ENCODE measurements at regions not wholly inside any gene's neighbourhood (a gene's known extent, or its start where the extent isn't known, plus 50 kb on each side); places are given as distances from the start of the nearest gene placed in this dataset.

GRCh38 chrX:23504895-23505294, 162.4 kb upstream of the PRDX4 start:
- TF ChIP-seq, protein P1, sequence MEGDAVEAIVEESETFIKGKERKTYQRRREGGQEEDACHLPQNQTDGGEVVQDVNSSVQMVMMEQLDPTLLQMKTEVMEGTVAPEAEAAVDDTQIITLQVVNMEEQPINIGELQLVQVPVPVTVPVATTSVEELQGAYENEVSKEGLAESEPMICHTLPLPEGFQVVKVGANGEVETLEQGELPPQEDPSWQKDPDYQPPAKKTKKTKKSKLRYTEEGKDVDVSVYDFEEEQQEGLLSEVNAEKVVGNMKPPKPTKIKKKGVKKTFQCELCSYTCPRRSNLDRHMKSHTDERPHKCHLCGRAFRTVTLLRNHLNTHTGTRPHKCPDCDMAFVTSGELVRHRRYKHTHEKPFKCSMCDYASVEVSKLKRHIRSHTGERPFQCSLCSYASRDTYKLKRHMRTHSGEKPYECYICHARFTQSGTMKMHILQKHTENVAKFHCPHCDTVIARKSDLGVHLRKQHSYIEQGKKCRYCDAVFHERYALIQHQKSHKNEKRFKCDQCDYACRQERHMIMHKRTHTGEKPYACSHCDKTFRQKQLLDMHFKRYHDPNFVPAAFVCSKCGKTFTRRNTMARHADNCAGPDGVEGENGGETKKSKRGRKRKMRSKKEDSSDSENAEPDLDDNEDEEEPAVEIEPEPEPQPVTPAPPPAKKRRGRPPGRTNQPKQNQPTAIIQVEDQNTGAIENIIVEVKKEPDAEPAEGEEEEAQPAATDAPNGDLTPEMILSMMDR (IDR thresholded peaks at IDR 0.05), result no peak
- no peak for TF ChIP-seq REST (IDR thresholded peaks at IDR 0.05; ENCODE audit: insufficient read depth in 1 of 2, low read depth in 2 of 2, low read length in 1 of 2)
- no peak for TF ChIP-seq POLR2AphosphoS5 (IDR thresholded peaks at IDR 0.05; ENCODE audit: low read depth, low read length)
